Stimulated activated naive B cell treated with anti-CD40 and anti-IgM and Interleukin-4, amounts not matched to agents 10 μg/mL and 1 μg/mL and 100 μg/mL, for 72 hours (primary cell): ENCODE measurements at regions not wholly inside any gene's neighbourhood (a gene's known extent, or its start where the extent isn't known, plus 50 kb on each side); places are given as distances from the start of the nearest gene placed in this dataset.

Experiments
- ATAC-seq, 2 donors: fragments of 150-1000 bp; cut with Tn5 transposase; replicated peaks; 2 replicates each; pipeline ENCODE4 v1.10.0; 2021; ENCODE audit warnings: moderate library complexity in 1 of 2
- DNase-seq: peaks from one replicate; pipeline ENCODE4 v3.0.0; 2021
- H3K27ac Mint-ChIP-seq: one replicate; pipeline ENCODE4 v1.8.0; 2022; ENCODE audit warnings: mild to moderate bottlenecking, mixed read lengths
- H3K27me3 Mint-ChIP-seq, 2 donors: one replicate each; pipeline ENCODE4 v1.8.0; 2022; ENCODE audit warnings: mixed read lengths in 2 of 2
- H3K36me3 Mint-ChIP-seq, 2 donors: one replicate each; pipeline ENCODE4 v1.8.0; 2022; ENCODE audit warnings: mixed read lengths in 2 of 2, mild to moderate bottlenecking in 1 of 2
- H3K4me1 Mint-ChIP-seq, 2 donors: one replicate each; pipeline ENCODE4 v1.8.0; 2022; ENCODE audit warnings: mixed read lengths in 2 of 2, mild to moderate bottlenecking in 1 of 2
- H3K4me3 Mint-ChIP-seq, 2 donors: one replicate each; pipeline ENCODE4 v1.8.0; 2022; ENCODE audit warnings: mild to moderate bottlenecking in 2 of 2, mixed read lengths in 2 of 2, moderate library complexity in 1 of 2
- H3K9me3 Mint-ChIP-seq, 2 donors: one replicate each; pipeline ENCODE4 v1.8.0; 2022; ENCODE audit warnings: mixed read lengths in 2 of 2, mild to moderate bottlenecking in 1 of 2

DNA sequence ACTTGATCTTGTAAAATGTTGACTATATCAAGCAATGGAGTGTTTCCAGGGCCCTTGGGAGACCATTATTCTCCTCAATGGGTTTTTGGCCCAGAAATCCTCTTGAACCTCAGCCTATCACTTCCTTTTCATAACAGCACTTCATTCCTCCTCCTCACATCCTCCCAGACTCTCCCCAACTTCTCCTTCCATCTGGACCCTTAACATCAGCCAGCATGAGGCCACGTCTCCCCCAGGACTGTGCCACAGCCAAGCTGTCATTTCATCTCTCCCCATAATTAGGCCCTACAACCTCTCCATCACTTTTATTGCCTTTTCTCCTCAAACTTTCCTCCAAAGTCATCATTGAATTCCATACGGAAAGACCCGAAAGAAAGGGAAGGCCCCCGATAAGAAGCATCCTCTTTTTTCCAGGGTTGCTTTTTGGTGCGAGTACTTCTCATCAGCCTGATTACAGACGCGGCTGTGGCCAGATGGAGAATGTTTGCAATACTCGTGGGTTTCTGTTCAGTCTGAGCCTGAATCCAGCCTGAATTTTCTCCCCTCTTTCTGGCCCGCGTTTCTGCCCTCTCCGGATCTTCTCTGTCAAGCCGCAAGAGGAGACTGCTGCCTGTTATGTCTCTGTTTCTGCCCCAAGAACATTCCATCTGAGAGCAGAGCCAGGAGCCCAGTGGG lies 52.7 kb upstream of the SLC25A33 start:
- no peak for ATAC-seq
- Mint-ChIP-seq H3K27ac (no peak overlapping the region), H3K4me1 (no peaks in the 10 kb centered on the region), H3K9me3 (no peaks in the 10 kb centered on the region), H3K36me3 (no peaks in the 10 kb centered on the region), H3K4me3 (no peak overlapping the region), H3K27me3 (peaks cover 8 to 24% of the 10 kb centered on the region in 2 donors)
- no peak for DNase-seq
